Natural killer cell (primary cell): ENCODE measurements at regions not wholly inside any gene's neighbourhood (a gene's known extent, or its start where the extent isn't known, plus 50 kb on each side); places are given as distances from the start of the nearest gene placed in this dataset.

Experiments
- ATAC-seq, 3 donors: fragments of 150-1000 bp in 2 of 3; fragments of 200-7000 bp in 1 of 3; cut with Tn5 transposase; 1 replicate in 1 of 3; 2 replicates in 2 of 3; pipeline ENCODE4 v1.10.0; 2021; ENCODE audit warnings: mild to moderate bottlenecking in 2 of 3, moderate library complexity in 2 of 3
- DNase-seq, 2 donors: peaks; one replicate each; pipeline versions ENCODE4 v3.0.0 to v3.0.0-alpha.2; 2013 to 2021; ENCODE audit warnings: mixed read lengths in 1 of 2
- H3K27ac ChIP-seq: one replicate; pipeline ENCODE4 v1.5.1; 2013; ENCODE audit warnings: mild to moderate bottlenecking, low read length
- H3K27me3 ChIP-seq: one replicate; pipeline ENCODE4 v1.6.1; 2013; ENCODE audit warnings: low read length; ENCODE audit not compliant: control insufficient read depth, insufficient read depth
- H3K36me3 ChIP-seq: one replicate; pipeline ENCODE4 v1.6.1; 2013; ENCODE audit warnings: low read length; ENCODE audit not compliant: control insufficient read depth, insufficient read depth
- H3K4me1 ChIP-seq: one replicate; pipeline ENCODE4 v1.6.1; 2013; ENCODE audit warnings: low read length; ENCODE audit not compliant: control insufficient read depth, insufficient read depth
- H3K4me3 ChIP-seq: one replicate; pipeline ENCODE4 v1.5.1; 2013; ENCODE audit warnings: low read length
- H3K9me3 ChIP-seq: one replicate; pipeline ENCODE4 v1.6.1; 2013; ENCODE audit warnings: low read length; ENCODE audit not compliant: control insufficient read depth, insufficient read depth
- H3K27ac Mint-ChIP-seq, 2 donors: one replicate each; pipeline ENCODE4 v1.8.0; 2022; ENCODE audit warnings: mild to moderate bottlenecking in 2 of 2, mixed read lengths in 2 of 2, moderate library complexity in 1 of 2
- H3K27me3 Mint-ChIP-seq, 2 donors: one replicate each; pipeline ENCODE4 v1.8.0; 2022; ENCODE audit warnings: low read depth in 2 of 2, mixed read lengths in 2 of 2
- H3K36me3 Mint-ChIP-seq: one replicate; pipeline ENCODE4 v1.8.0; 2022; ENCODE audit warnings: mixed read lengths
- H3K4me1 Mint-ChIP-seq, 2 donors: one replicate each; pipeline ENCODE4 v1.8.0; 2022; ENCODE audit warnings: mixed read lengths in 2 of 2
- H3K4me3 Mint-ChIP-seq: one replicate; pipeline ENCODE4 v1.8.0; 2022; ENCODE audit warnings: mild to moderate bottlenecking, moderate library complexity, mixed read lengths
- H3K9me3 Mint-ChIP-seq, 2 donors: one replicate each; pipeline ENCODE4 v1.8.0; 2022; ENCODE audit warnings: mixed read lengths in 2 of 2
- WGBS: methylation state at CpG from one replicate; pipeline ENCODE4 v1.1.7; 2013; ENCODE audit warnings: missing lambda C conversion rate; ENCODE audit not compliant: insufficient coverage; 5-methylcytosine and 5-hydroxymethylcytosine counted together
- intact Hi-C: fragments of 100-400 bp; cut with micrococcal nuclease; formaldehyde crosslinking; loops from one replicate; pipeline ENCODE4 v1.14.2; 2022
- TF ChIP-seq, protein P1 (sequence below): fragments of 200-600 bp; IDR thresholded peaks from one replicate; pipeline ENCODE4 v1.8.0; 2022; ENCODE audit warnings: antibody characterized with exemption

DNA sequence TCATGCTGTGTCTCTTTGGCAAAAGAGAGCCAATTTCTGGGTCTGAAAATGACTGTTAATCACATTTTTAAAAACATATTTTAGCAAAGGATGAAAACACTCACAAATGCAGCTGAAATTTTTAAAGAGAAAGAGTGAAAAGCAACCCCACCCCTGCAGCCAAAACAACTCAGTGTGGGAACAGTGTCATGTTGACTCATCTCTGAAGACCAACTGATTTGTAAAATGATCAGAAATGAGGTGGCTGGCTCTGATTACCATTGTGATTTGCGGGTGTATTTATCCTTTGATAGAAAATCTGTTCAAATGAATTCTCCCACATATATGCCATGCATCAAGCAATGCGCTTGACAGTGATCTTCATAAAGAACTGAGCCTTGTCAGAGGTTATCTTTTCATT lies 287.0 kb upstream of the ESRRG start:
- H3K4me1 ChIP-seq = no peaks in the 10 kb centered on the region
- TF ChIP-seq, protein P1, sequence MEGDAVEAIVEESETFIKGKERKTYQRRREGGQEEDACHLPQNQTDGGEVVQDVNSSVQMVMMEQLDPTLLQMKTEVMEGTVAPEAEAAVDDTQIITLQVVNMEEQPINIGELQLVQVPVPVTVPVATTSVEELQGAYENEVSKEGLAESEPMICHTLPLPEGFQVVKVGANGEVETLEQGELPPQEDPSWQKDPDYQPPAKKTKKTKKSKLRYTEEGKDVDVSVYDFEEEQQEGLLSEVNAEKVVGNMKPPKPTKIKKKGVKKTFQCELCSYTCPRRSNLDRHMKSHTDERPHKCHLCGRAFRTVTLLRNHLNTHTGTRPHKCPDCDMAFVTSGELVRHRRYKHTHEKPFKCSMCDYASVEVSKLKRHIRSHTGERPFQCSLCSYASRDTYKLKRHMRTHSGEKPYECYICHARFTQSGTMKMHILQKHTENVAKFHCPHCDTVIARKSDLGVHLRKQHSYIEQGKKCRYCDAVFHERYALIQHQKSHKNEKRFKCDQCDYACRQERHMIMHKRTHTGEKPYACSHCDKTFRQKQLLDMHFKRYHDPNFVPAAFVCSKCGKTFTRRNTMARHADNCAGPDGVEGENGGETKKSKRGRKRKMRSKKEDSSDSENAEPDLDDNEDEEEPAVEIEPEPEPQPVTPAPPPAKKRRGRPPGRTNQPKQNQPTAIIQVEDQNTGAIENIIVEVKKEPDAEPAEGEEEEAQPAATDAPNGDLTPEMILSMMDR = no peak
- Mint-ChIP-seq H3K27me3 (no peaks in the 10 kb centered on the region), H3K9me3 (peaks cover 2 to 7% of the 10 kb centered on the region in 2 donors), H3K36me3 (no peaks in the 10 kb centered on the region), H3K4me1 (no peaks in the 10 kb centered on the region), H3K4me3 (no peak overlapping the region), H3K27ac (no peak overlapping the region)
- intact Hi-C loops = no loop called here
- DNase-seq (no peak), ATAC-seq (no peak)
- H3K36me3 ChIP-seq = no peaks in the 10 kb centered on the region
- no peaks in the 10 kb centered on the region for H3K9me3 ChIP-seq
- H3K27me3 ChIP-seq = no peaks in the 10 kb centered on the region
- H3K4me3 ChIP-seq = no peak overlapping the region
- 100% methylated on average over 1 of the region's 2 CpGs for WGBS
- no peak overlapping the region for H3K27ac ChIP-seq

- WGBS = 82% methylated on average over 1 of the region's 1 CpG
- H3K27ac Mint-ChIP-seq = no peak overlapping the region
Measured at GRCh38 chr1:217009376-217009775, 286.1 kb upstream of the ESRRG start.

GRCh38 chr1:217004776-217005436 lies 281.7 kb upstream of the ESRRG start:
- WGBS = 49% methylated on average over 3 of the region's 4 CpGs
- Mint-ChIP-seq H3K27ac (no peak overlapping the region), H3K4me1 (no peaks in the 10 kb centered on the region), H3K9me3 (peaks cover 3 to 6% of the 10 kb centered on the region in 2 donors), H3K27me3 (no peaks in the 10 kb centered on the region), H3K4me3 (no peak overlapping the region), H3K36me3 (no peaks in the 10 kb centered on the region)
- Histone ChIP-seq H3K27ac (no peak overlapping the region), H3K36me3 (no peaks in the 10 kb centered on the region), H3K4me3 (no peak overlapping the region), H3K4me1 (no peaks in the 10 kb centered on the region), H3K27me3 (no peaks in the 10 kb centered on the region), H3K9me3 (no peaks in the 10 kb centered on the region)
- no peak for DNase-seq
- TF ChIP-seq, protein P1 = no peak
- intact Hi-C loops = no loop called here
- no peak for ATAC-seq

More at GRCh38 chr1:217009376-217009775, 286.1 kb upstream of the ESRRG start:
- H3K27me3 ChIP-seq = no peaks in the 10 kb centered on the region
- no peak for ATAC-seq
- H3K36me3 ChIP-seq = no peaks in the 10 kb centered on the region
- no peaks in the 10 kb centered on the region for H3K9me3 ChIP-seq
- no peak overlapping the region for H3K27ac ChIP-seq
- intact Hi-C loops = no loop called here
- Mint-ChIP-seq H3K9me3 (peaks cover 3 to 8% of the 10 kb centered on the region in 2 donors), H3K4me3 (no peak overlapping the region), H3K36me3 (no peaks in the 10 kb centered on the region), H3K4me1 (no peaks in the 10 kb centered on the region), H3K27me3 (no peaks in the 10 kb centered on the region)
- TF ChIP-seq, protein P1 = no peak
- H3K4me1 ChIP-seq = no peaks in the 10 kb centered on the region
- H3K4me3 ChIP-seq = no peak overlapping the region
- no peak for DNase-seq

GRCh38 chr1:217003355-217003754 lies 280.1 kb upstream of the ESRRG start:
- ATAC-seq = no peak
- TF ChIP-seq, protein P1 = no peak
- H3K27ac ChIP-seq = no peak overlapping the region
- no peak overlapping the region for H3K4me3 ChIP-seq
- Mint-ChIP-seq H3K27me3 (no peaks in the 10 kb centered on the region), H3K9me3 (peaks cover 3 to 6% of the 10 kb centered on the region in 2 donors), H3K36me3 (no peaks in the 10 kb centered on the region), H3K4me1 (no peaks in the 10 kb centered on the region), H3K27ac (no peak overlapping the region), H3K4me3 (no peak overlapping the region)
- H3K4me1 ChIP-seq = no peaks in the 10 kb centered on the region
- WGBS = no CpG with 5 or more reads among the region's 1 CpG
- no peaks in the 10 kb centered on the region for H3K27me3 ChIP-seq
- no peaks in the 10 kb centered on the region for H3K9me3 ChIP-seq
- DNase-seq = no peak
- intact Hi-C loops = no loop called here
- H3K36me3 ChIP-seq = no peaks in the 10 kb centered on the region
